Hepatocyte (in vitro differentiated cells): ENCODE measurements at regions not wholly inside any gene's neighbourhood (a gene's known extent, or its start where the extent isn't known, plus 50 kb on each side); places are given as distances from the start of the nearest gene placed in this dataset.

ENCODE experiments used
- DNase-seq: peaks from one replicate; pipeline ENCODE4 v3.0.0-alpha.2; 2016; ENCODE audit warnings: low spot score
- H2AFZ ChIP-seq: fragments of 200-600 bp; sonication (generic); 2 replicates; pipeline ENCODE4 v1.6.0; 2016; ENCODE audit warnings: antibody characterized with exemption, mild to moderate bottlenecking
- H3K27ac ChIP-seq: fragments of 200-600 bp; sonication (generic); 2 replicates; pipeline ENCODE4 v1.5.1; 2016; ENCODE audit warnings: mild to moderate bottlenecking
- H3K27me3 ChIP-seq: fragments of 200-600 bp; sonication (generic); 2 replicates; pipeline ENCODE4 v1.6.1; 2016
- H3K36me3 ChIP-seq: fragments of 200-600 bp; sonication (generic); replicated peaks from 2 replicates; pipeline ENCODE4 v1.5.1; 2016; ENCODE audit warnings: low read depth; ENCODE audit not compliant: insufficient read depth
- H3K4me1 ChIP-seq: fragments of 200-600 bp; sonication (generic); 2 replicates; pipeline ENCODE4 v1.5.1; 2016; ENCODE audit warnings: mild to moderate bottlenecking, moderate library complexity; ENCODE audit not compliant: insufficient read depth
- H3K4me2 ChIP-seq: fragments of 200-600 bp; sonication (generic); 2 replicates; pipeline ENCODE4 v1.6.0; 2016
- H3K4me3 ChIP-seq: fragments of 200-600 bp; sonication (generic); 2 replicates; pipeline ENCODE4 v1.5.1; 2016; ENCODE audit warnings: mild to moderate bottlenecking
- H3K79me2 ChIP-seq: fragments of 200-600 bp; sonication (generic); 2 replicates; pipeline ENCODE4 v1.6.0; 2017; ENCODE audit warnings: mild to moderate bottlenecking
- H3K9me2 ChIP-seq: fragments of 200-600 bp; sonication (generic); replicated peaks from 2 replicates; pipeline ENCODE4 v1.6.0; 2017; ENCODE audit warnings: mild to moderate bottlenecking; ENCODE audit not compliant: insufficient read depth
- H3K9me3 ChIP-seq: fragments of 200-600 bp; sonication (generic); 2 replicates; pipeline ENCODE4 v1.5.1; 2016; ENCODE audit warnings: low read depth, mild to moderate bottlenecking
- H4K20me1 ChIP-seq: fragments of 200-600 bp; sonication (generic); 2 replicates; pipeline ENCODE4 v1.6.0; 2016; ENCODE audit warnings: mild to moderate bottlenecking; ENCODE audit not compliant: insufficient read depth, poor library complexity, severe bottlenecking
- CTCF ChIP-seq: fragments of 200-600 bp; sonication (generic); IDR thresholded peaks from 2 replicates; pipeline ENCODE4 v1.5.1; 2016; ENCODE audit warnings: antibody characterized with exemption, mild to moderate bottlenecking; ENCODE audit not compliant: poor library complexity
- EZH2 ChIP-seq: fragments of 200-600 bp; sonication (generic); IDR thresholded peaks from 2 replicates; pipeline ENCODE4 v1.6.1; 2016; ENCODE audit warnings: antibody characterized with exemption, mild to moderate bottlenecking, borderline replicate concordance
- EZH2phosphoT487 ChIP-seq: fragments of 200-600 bp; sonication (generic); IDR thresholded peaks from one replicate; pipeline ENCODE4 v1.6.1; 2018; ENCODE audit warnings: antibody characterized with exemption, mild to moderate bottlenecking, low read depth, moderate library complexity; ENCODE audit not compliant: unreplicated experiment, severe bottlenecking
- WGBS: methylation state at CpG from one replicate; pipeline ENCODE4 v1.1.6; 2016; ENCODE audit warnings: low lambda C conversion rate; ENCODE audit errors: missing lambda C conversion rate; 5-methylcytosine and 5-hydroxymethylcytosine counted together

GRCh38 chr10:44053391-44053790, 331.5 kb downstream of the CXCL12 start:
- Histone ChIP-seq H3K36me3 (no peaks in the 10 kb centered on the region), H3K4me2 (no peak overlapping the region), H3K9me3 (no peaks in the 10 kb centered on the region), H3K27ac (no peak overlapping the region), H3K4me1 (no peaks in the 10 kb centered on the region), H3K9me2 (no peaks in the 10 kb centered on the region), H2AFZ (no peak overlapping the region), H4K20me1 (no peaks in the 10 kb centered on the region), H3K79me2 (no peaks in the 10 kb centered on the region), H3K27me3 (peaks cover 8% of the 10 kb centered on the region), H3K4me3 (no peak overlapping the region)
- no peak for DNase-seq
- TF ChIP-seq EZH2 (no peak), CTCF (no peak), EZH2phosphoT487 (no peak)

- Histone ChIP-seq H3K27ac (no peak overlapping the region), H2AFZ (no peak overlapping the region), H3K4me2 (no peak overlapping the region), H3K4me1 (no peaks in the 10 kb centered on the region), H3K36me3 (no peaks in the 10 kb centered on the region), H4K20me1 (no peaks in the 10 kb centered on the region), H3K27me3 (peaks cover 5% of the 10 kb centered on the region), H3K4me3 (no peak overlapping the region), H3K9me3 (no peaks in the 10 kb centered on the region), H3K79me2 (no peaks in the 10 kb centered on the region), H3K9me2 (no peaks in the 10 kb centered on the region)
- no peak for DNase-seq
- WGBS: 73% methylated on average over 10 of the region's 10 CpGs
- TF ChIP-seq EZH2: no peak
- TF ChIP-seq EZH2phosphoT487: no peak
- no peak for TF ChIP-seq CTCF
Observed at GRCh38 chr10:44051584-44052385, 333.1 kb downstream of the CXCL12 start.

DNA sequence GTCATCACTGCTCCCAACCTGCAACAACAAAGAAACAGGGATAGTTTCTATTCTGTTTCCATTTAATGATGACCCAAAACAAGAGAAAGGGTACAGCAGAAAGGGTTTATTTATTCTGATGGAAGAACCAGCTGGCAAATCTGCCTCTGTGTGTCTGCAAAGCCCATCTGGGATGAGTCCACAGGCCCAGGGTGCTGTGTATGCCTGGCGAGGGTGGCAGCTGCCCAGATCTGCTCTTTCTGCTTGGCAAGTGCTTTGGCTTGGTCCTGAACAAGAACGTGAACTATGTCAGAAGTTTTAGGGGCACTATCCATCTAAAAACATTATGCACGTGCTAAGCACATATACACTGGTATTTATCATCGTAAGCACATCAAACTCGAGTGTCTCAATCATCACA, 333.8 kb downstream of the CXCL12 start:
- DNase-seq: no peak

More for the DNA sequence above, 333.8 kb downstream of the CXCL12 start:
- H3K36me3 ChIP-seq: no peaks in the 10 kb centered on the region
- H3K9me2 ChIP-seq: no peaks in the 10 kb centered on the region
- no peak overlapping the region for H3K4me3 ChIP-seq
- no peak overlapping the region for H2AFZ ChIP-seq
- H4K20me1 ChIP-seq: no peaks in the 10 kb centered on the region
- no peak overlapping the region for H3K27ac ChIP-seq
- no peak overlapping the region for H3K4me2 ChIP-seq
- 91% methylated on average over 5 of the region's 5 CpGs for WGBS
- no peaks in the 10 kb centered on the region for H3K27me3 ChIP-seq
- peaks cover 4% of the 10 kb centered on the region for H3K4me1 ChIP-seq
- H3K9me3 ChIP-seq: no peaks in the 10 kb centered on the region
- no peaks in the 10 kb centered on the region for H3K79me2 ChIP-seq
- TF ChIP-seq EZH2phosphoT487: no peak
- TF ChIP-seq EZH2: no peak
- TF ChIP-seq CTCF: no peak
